Mammary epithelial cell (primary cell): ENCODE measurements at regions not wholly inside any gene's neighbourhood (a gene's known extent, or its start where the extent isn't known, plus 50 kb on each side); places are given as distances from the start of the nearest gene placed in this dataset.

Source experiments
- EZH2 ChIP-seq: IDR thresholded peaks from 2 replicates; pipeline ENCODE4 v1.6.1; 2012; ENCODE audit warnings: low read length, inconsistent platforms, borderline replicate concordance
- TF ChIP-seq, protein P1 (sequence below), 2 donors: IDR thresholded peaks in 1 of 2; conservative IDR thresholded peaks in 1 of 2; 2 replicates each; pipeline ENCODE4 v1.5.1; 2011 to 2012; ENCODE audit warnings: inconsistent platforms in 2 of 2, low read length in 2 of 2, mild to moderate bottlenecking in 2 of 2, control low read depth in 1 of 2, low read depth in 1 of 2; ENCODE audit not compliant: insufficient read depth in 1 of 2; ENCODE audit errors: extremely low read depth in 1 of 2

DNA sequence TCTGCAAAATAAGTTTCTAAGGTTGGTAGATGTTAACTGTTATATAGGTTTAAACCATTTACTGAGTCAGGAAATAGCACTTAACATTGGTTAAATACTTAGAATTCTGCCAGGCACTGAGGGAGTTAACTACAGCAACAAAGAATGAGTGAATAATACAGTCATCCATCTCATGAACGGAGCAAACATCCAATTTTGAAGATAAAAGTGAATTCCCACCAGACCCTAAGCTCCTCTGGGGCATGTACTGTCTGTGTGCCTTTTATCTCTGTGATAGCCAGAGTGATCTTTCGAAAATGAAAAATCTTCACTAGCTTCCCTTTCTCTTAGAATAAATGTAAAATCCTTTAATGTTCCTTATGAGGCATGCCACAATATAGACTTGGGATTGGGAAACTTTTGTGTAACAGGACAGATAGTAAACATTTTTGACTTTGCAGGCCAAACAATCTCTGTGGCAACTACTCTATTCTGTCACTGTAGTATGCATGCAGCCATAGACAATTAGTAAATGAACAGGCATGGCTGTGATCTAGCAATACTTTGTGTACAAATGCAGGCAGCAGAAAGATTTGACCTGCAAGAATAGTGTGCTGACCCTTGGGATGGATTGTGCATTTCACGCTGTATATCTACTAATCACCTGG is 294.5 kb upstream of the LMCD1 start:
- TF ChIP-seq, protein P1, sequence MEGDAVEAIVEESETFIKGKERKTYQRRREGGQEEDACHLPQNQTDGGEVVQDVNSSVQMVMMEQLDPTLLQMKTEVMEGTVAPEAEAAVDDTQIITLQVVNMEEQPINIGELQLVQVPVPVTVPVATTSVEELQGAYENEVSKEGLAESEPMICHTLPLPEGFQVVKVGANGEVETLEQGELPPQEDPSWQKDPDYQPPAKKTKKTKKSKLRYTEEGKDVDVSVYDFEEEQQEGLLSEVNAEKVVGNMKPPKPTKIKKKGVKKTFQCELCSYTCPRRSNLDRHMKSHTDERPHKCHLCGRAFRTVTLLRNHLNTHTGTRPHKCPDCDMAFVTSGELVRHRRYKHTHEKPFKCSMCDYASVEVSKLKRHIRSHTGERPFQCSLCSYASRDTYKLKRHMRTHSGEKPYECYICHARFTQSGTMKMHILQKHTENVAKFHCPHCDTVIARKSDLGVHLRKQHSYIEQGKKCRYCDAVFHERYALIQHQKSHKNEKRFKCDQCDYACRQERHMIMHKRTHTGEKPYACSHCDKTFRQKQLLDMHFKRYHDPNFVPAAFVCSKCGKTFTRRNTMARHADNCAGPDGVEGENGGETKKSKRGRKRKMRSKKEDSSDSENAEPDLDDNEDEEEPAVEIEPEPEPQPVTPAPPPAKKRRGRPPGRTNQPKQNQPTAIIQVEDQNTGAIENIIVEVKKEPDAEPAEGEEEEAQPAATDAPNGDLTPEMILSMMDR (conservative IDR thresholded peaks at IDR 0.05 in 1 of 2, IDR thresholded peaks at IDR 0.05 in 1 of 2; ENCODE audit: extremely low read depth in 1 of 2, insufficient read depth in 1 of 2, low read depth in 1 of 2, low read length in 2 of 2), result no peak
- TF ChIP-seq EZH2, result no peak
